Dendritic cell treated with granulocyte-macrophage colony-stimulating factor and Interleukin-4, amounts not matched to agents 40 ng/mL and 50 ng/mL, for 4 days (primary cell): ENCODE measurements at regions not wholly inside any gene's neighbourhood (a gene's known extent, or its start where the extent isn't known, plus 50 kb on each side); places are given as distances from the start of the nearest gene placed in this dataset.

Experiments
- H3K27ac Mint-ChIP-seq: one replicate; pipeline ENCODE4 v1.8.0; 2022; ENCODE audit warnings: mild to moderate bottlenecking, mixed read lengths
- H3K27me3 Mint-ChIP-seq: one replicate; pipeline ENCODE4 v1.8.0; 2022; ENCODE audit warnings: mild to moderate bottlenecking, mixed read lengths
- H3K36me3 Mint-ChIP-seq: one replicate; pipeline ENCODE4 v1.8.0; 2022; ENCODE audit warnings: low read depth, mixed read lengths
- H3K4me1 Mint-ChIP-seq: one replicate; pipeline ENCODE4 v1.8.0; 2022; ENCODE audit warnings: low read depth, mixed read lengths
- H3K4me3 Mint-ChIP-seq: one replicate; pipeline ENCODE4 v1.8.0; 2022; ENCODE audit warnings: mild to moderate bottlenecking, moderate library complexity, mixed read lengths
- H3K9me3 Mint-ChIP-seq: one replicate; pipeline ENCODE4 v1.8.0; 2022; ENCODE audit warnings: mixed read lengths
- intact Hi-C: fragments of 100-400 bp; cut with micrococcal nuclease; formaldehyde crosslinking; loops from one replicate; pipeline ENCODE4 v1.15.0; 2022

DNA sequence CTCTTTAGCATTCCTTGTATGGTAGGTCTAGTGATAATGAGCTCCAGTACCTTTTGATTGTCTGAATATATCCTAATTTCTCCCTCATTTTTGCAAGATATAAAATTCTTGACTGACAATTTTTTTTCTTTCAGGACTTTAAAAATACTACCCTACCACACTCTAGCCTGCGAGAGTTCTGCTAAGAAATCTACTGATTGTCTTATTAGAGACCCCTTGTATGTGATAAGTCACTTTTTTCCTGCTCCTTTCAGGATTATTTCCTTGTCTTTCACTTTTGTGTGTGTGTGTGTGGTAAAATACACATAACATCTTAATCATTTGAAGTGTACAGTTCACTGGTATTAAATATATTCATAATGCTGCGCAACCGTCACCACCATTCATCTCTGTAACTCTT lies 68.7 kb upstream of the PPP1R9A start:
- no peak overlapping the region for H3K27ac Mint-ChIP-seq
- no peaks in the 10 kb centered on the region for H3K36me3 Mint-ChIP-seq
- H3K27me3 Mint-ChIP-seq: no peaks in the 10 kb centered on the region
- intact Hi-C loops: no loop called here
- no peaks in the 10 kb centered on the region for H3K4me1 Mint-ChIP-seq
- H3K9me3 Mint-ChIP-seq: peaks cover 85% of the 10 kb centered on the region
- H3K4me3 Mint-ChIP-seq: no peak overlapping the region

DNA sequence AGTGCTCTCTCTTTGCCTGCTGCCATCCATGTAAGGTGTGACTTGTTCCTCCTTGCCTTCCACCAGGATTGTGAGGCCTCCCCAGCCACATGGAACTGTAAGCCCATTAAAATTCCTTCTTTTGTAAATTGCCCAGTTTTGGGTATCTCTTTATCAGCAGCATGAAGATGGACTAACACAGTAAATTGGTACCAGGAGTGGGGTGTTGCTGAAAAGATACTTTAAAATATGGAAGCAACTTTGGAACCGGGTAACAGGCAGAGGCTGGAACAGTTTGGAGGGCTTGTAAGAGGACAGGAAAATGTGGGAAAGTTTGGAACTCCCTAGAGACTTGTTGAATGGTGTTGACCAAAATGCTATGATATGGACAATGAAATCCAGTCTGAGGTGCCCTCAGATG lies 63.8 kb upstream of the PPP1R9A start:
- Mint-ChIP-seq H3K36me3 (no peaks in the 10 kb centered on the region), H3K4me3 (no peak overlapping the region), H3K27ac (no peak overlapping the region), H3K27me3 (no peaks in the 10 kb centered on the region), H3K4me1 (no peaks in the 10 kb centered on the region), H3K9me3 (peaks cover 67% of the 10 kb centered on the region)
- intact Hi-C loops: no loop called here

DNA sequence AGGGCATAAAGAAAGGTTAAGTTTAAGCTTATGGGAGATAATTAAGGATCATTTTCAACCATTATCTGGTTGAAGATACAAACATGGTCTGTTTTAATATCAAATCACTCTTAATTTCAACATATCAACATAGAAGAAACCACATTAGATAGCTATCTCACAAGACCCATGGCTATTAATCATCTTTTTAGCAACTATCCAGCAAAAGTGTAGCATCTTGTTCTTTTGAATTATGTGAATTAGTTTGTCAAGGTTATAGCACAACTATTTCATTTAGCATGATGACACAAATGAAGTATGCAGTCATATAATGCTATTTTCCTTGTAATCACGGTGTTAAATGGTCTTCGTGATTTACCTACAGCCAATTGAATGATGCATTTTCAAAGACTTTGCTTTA lies 58.9 kb upstream of the PPP1R9A start:
- Mint-ChIP-seq H3K9me3 (peaks cover 44% of the 10 kb centered on the region), H3K27ac (no peak overlapping the region), H3K4me3 (no peak overlapping the region), H3K36me3 (no peaks in the 10 kb centered on the region), H3K27me3 (no peaks in the 10 kb centered on the region), H3K4me1 (no peaks in the 10 kb centered on the region)
- intact Hi-C loops: no loop called here

- Mint-ChIP-seq H3K4me3 (no peak overlapping the region), H3K27me3 (no peaks in the 10 kb centered on the region), H3K9me3 (peaks cover 44% of the 10 kb centered on the region), H3K36me3 (no peaks in the 10 kb centered on the region), H3K27ac (no peak overlapping the region), H3K4me1 (no peaks in the 10 kb centered on the region)
- intact Hi-C loops: no loop called here
Observed at GRCh38 chr7:94848992-94849576, 58.3 kb upstream of the PPP1R9A start.

GRCh38 chr7:94849636-94850208 lies 57.7 kb upstream of the PPP1R9A start:
- Mint-ChIP-seq H3K4me1 (no peaks in the 10 kb centered on the region), H3K9me3 (peaks cover 44% of the 10 kb centered on the region), H3K27me3 (no peaks in the 10 kb centered on the region), H3K27ac (no peak overlapping the region), H3K4me3 (no peak overlapping the region), H3K36me3 (no peaks in the 10 kb centered on the region)
- intact Hi-C loops: no loop called here

GRCh38 chr7:94855589-94855988 lies 51.8 kb upstream of the PPP1R9A start:
- intact Hi-C loops: no loop called here
- no peaks in the 10 kb centered on the region for H3K4me1 Mint-ChIP-seq
- no peak overlapping the region for H3K4me3 Mint-ChIP-seq
- H3K27ac Mint-ChIP-seq: no peak overlapping the region
- no peaks in the 10 kb centered on the region for H3K27me3 Mint-ChIP-seq
- H3K36me3 Mint-ChIP-seq: no peaks in the 10 kb centered on the region
- H3K9me3 Mint-ChIP-seq: peaks cover 36% of the 10 kb centered on the region

GRCh38 chr7:94856643-94857042 lies 50.8 kb upstream of the PPP1R9A start:
- H3K36me3 Mint-ChIP-seq: no peaks in the 10 kb centered on the region
- intact Hi-C loops: no loop called here
- no peak overlapping the region for H3K27ac Mint-ChIP-seq
- H3K9me3 Mint-ChIP-seq: peaks cover 36% of the 10 kb centered on the region
- H3K4me1 Mint-ChIP-seq: no peaks in the 10 kb centered on the region
- no peaks in the 10 kb centered on the region for H3K27me3 Mint-ChIP-seq
- H3K4me3 Mint-ChIP-seq: no peak overlapping the region
